Nephron progenitor cell (in vitro differentiated cells): ENCODE measurements at regions not wholly inside any gene's neighbourhood (a gene's known extent, or its start where the extent isn't known, plus 50 kb on each side); places are given as distances from the start of the nearest gene placed in this dataset.
"Not testable (repeated sequence)": the region's sequence is repeated elsewhere in the genome, so short reads cannot be mapped to it uniquely, and the experiment has no call there.

Experiments used
- DNase-seq: peaks from one replicate; pipeline ENCODE4 v3.0.0; 2021
- H3K27ac Mint-ChIP-seq: 2 replicates; pipeline ENCODE4 v1.8.0; 2021; ENCODE audit warnings: mild to moderate bottlenecking, moderate library complexity, mixed read lengths
- H3K27me3 Mint-ChIP-seq: 2 replicates; pipeline ENCODE4 v1.8.0; 2021; ENCODE audit warnings: mild to moderate bottlenecking, low read depth, mixed read lengths; ENCODE audit not compliant: poor library complexity
- H3K36me3 Mint-ChIP-seq: 2 replicates; pipeline ENCODE4 v1.8.0; 2021; ENCODE audit warnings: low read depth, mixed read lengths
- H3K4me1 Mint-ChIP-seq: 2 replicates; pipeline ENCODE4 v1.8.0; 2021; ENCODE audit warnings: mixed read lengths
- H3K4me3 Mint-ChIP-seq: 2 replicates; pipeline ENCODE4 v1.8.0; 2021; ENCODE audit warnings: mild to moderate bottlenecking, moderate library complexity, mixed read lengths
- H3K9me3 Mint-ChIP-seq: 2 replicates; pipeline ENCODE4 v1.8.0; 2021; ENCODE audit warnings: mild to moderate bottlenecking, moderate library complexity, mixed read lengths
- CTCF ChIP-seq: fragments of 200-600 bp; sonication (generic); IDR thresholded peaks from 2 replicates; pipeline ENCODE4 v1.5.0; 2021; ENCODE audit warnings: antibody characterized with exemption

- H3K9me3 Mint-ChIP-seq = no peaks in the 10 kb centered on the region
- peaks cover 5% of the 10 kb centered on the region for H3K27me3 Mint-ChIP-seq
- no peak overlapping the region for H3K4me3 Mint-ChIP-seq
- H3K27ac Mint-ChIP-seq = no peak overlapping the region
- TF ChIP-seq CTCF = no peak
- no peaks in the 10 kb centered on the region for H3K36me3 Mint-ChIP-seq
- H3K4me1 Mint-ChIP-seq = no peaks in the 10 kb centered on the region
- no peak for DNase-seq
These were observed 660.8 kb downstream of the KLHL13 start for GRCh38 chrX:117455787-117456186.

GRCh38 chrX:117429501-117429900 lies 687.1 kb downstream of the KLHL13 start:
- H3K9me3 Mint-ChIP-seq = peaks cover 8% of the 10 kb centered on the region
- H3K36me3 Mint-ChIP-seq = no peaks in the 10 kb centered on the region
- no peaks in the 10 kb centered on the region for H3K27me3 Mint-ChIP-seq

GRCh38 chrX:117407449-117408150 lies 709.0 kb downstream of the KLHL13 start:
- Mint-ChIP-seq H3K36me3 (no peaks in the 10 kb centered on the region), H3K27ac (no peak overlapping the region), H3K4me1 (no peaks in the 10 kb centered on the region), H3K27me3 (no peaks in the 10 kb centered on the region), H3K9me3 (peaks cover 19% of the 10 kb centered on the region), H3K4me3 (no peak overlapping the region)
- no peak for DNase-seq
- TF ChIP-seq CTCF = no peak

More at GRCh38 chrX:117429501-117429900, 687.1 kb downstream of the KLHL13 start:
- no peak for TF ChIP-seq CTCF
- Mint-ChIP-seq H3K4me3 (no peak overlapping the region), H3K4me1 (no peaks in the 10 kb centered on the region), H3K27ac (no peak overlapping the region)
- no peak for DNase-seq

GRCh38 chrX:117400839-117401238 lies 715.8 kb downstream of the KLHL13 start:
- no peak for DNase-seq
- Mint-ChIP-seq H3K27ac (no peak overlapping the region), H3K9me3 (peaks cover 8% of the 10 kb centered on the region), H3K4me3 (no peak overlapping the region), H3K36me3 (no peaks in the 10 kb centered on the region), H3K27me3 (peaks cover 4% of the 10 kb centered on the region), H3K4me1 (no peaks in the 10 kb centered on the region)
- TF ChIP-seq CTCF = no peak

GRCh38 chrX:117400005-117400404 lies 716.6 kb downstream of the KLHL13 start:
- peaks cover 4% of the 10 kb centered on the region for H3K27me3 Mint-ChIP-seq
- H3K36me3 Mint-ChIP-seq = no peaks in the 10 kb centered on the region
- H3K9me3 Mint-ChIP-seq = peaks cover 10% of the 10 kb centered on the region
- no peak for DNase-seq
- no peak for TF ChIP-seq CTCF
- no peaks in the 10 kb centered on the region for H3K4me1 Mint-ChIP-seq
- no peak overlapping the region for H3K27ac Mint-ChIP-seq
- no peak overlapping the region for H3K4me3 Mint-ChIP-seq

GRCh38 chrX:117397844-117398243 lies 718.8 kb downstream of the KLHL13 start:
- Mint-ChIP-seq H3K9me3 (peaks cover 10% of the 10 kb centered on the region), H3K27me3 (peaks cover 4% of the 10 kb centered on the region), H3K27ac (no peak overlapping the region), H3K36me3 (no peaks in the 10 kb centered on the region), H3K4me1 (no peaks in the 10 kb centered on the region), H3K4me3 (no peak overlapping the region)
- no peak for DNase-seq
- no peak for TF ChIP-seq CTCF

- H3K4me3 Mint-ChIP-seq = not testable (repeated sequence)
These were observed 722.0 kb downstream of the KLHL13 start for GRCh38 chrX:117394506-117395070.

GRCh38 chrX:117392360-117392759 lies 724.2 kb downstream of the KLHL13 start:
- not testable (repeated sequence) for DNase-seq, H3K27me3 Mint-ChIP-seq, H3K4me3 Mint-ChIP-seq, H3K4me1 Mint-ChIP-seq, H3K36me3 Mint-ChIP-seq, H3K27ac Mint-ChIP-seq
- peaks cover 10% of the 10 kb centered on the region for H3K9me3 Mint-ChIP-seq

More at GRCh38 chrX:117394506-117395070, 722.0 kb downstream of the KLHL13 start:
- H3K27me3 Mint-ChIP-seq, H3K27ac Mint-ChIP-seq, H3K4me1 Mint-ChIP-seq, DNase-seq, H3K36me3 Mint-ChIP-seq: not testable (repeated sequence)
- peaks cover 10% of the 10 kb centered on the region for H3K9me3 Mint-ChIP-seq
